Uterus (tissue), 3 donors: ENCODE measurements at regions not wholly inside any gene's neighbourhood (a gene's known extent, or its start where the extent isn't known, plus 50 kb on each side); places are given as distances from the start of the nearest gene placed in this dataset.

Source experiments
- DNase-seq, 2 donors: peaks; one replicate each; pipeline ENCODE4 v3.0.0-alpha.2; 2019 to 2020
- H3K27ac ChIP-seq, 2 donors: fragments of 200-600 bp; sonication (generic); 1 replicate in 1 of 2; 2 replicates in 1 of 2; pipeline ENCODE4 v1.5.1; 2016 to 2018
- H3K27me3 ChIP-seq, 2 donors: fragments of 200-600 bp; sonication (generic); one replicate each; pipeline ENCODE4 v1.5.1; 2018 to 2019; ENCODE audit warnings: control low read depth in 1 of 2
- H3K36me3 ChIP-seq, 2 donors: fragments of 200-600 bp; sonication (generic); one replicate each; pipeline ENCODE4 v1.5.1; 2019; ENCODE audit warnings: control low read depth in 1 of 2
- H3K4me1 ChIP-seq, 2 donors: fragments of 200-600 bp; sonication (generic); one replicate each; pipeline ENCODE4 v1.5.1; 2018 to 2019; ENCODE audit warnings: control low read depth in 1 of 2
- H3K4me3 ChIP-seq, 2 donors: fragments of 200-600 bp; sonication (generic); 1 replicate in 1 of 2; 2 replicates in 1 of 2; pipeline ENCODE4 v1.5.1; 2018 to 2019; ENCODE audit warnings: mild to moderate bottlenecking in 1 of 2
- H3K9me3 ChIP-seq, 2 donors: fragments of 200-600 bp; sonication (generic); one replicate each; pipeline ENCODE4 v1.5.1; 2019; ENCODE audit warnings: control low read depth in 1 of 2
- CTCF ChIP-seq, 4 experiments: fragments of 200-600 bp in 2 of 4; fragments of 450-650 bp in 2 of 4; sonication (generic) in 2 of 4; IDR thresholded peaks; one replicate each; pipeline ENCODE4 v1.5.1; 2016 to 2019; ENCODE audit warnings: antibody characterized with exemption in 4 of 4, mild to moderate bottlenecking in 2 of 4, moderate library complexity in 1 of 4
- POLR2A ChIP-seq, 2 donors: fragments of 450-650 bp; IDR thresholded peaks; one replicate each; pipeline ENCODE4 v1.6.1; 2016; ENCODE audit warnings: antibody characterized with exemption in 2 of 2, mild to moderate bottlenecking in 1 of 2, moderate library complexity in 1 of 2
- intact Hi-C: fragments of 100-400 bp; cut with DNase I; formaldehyde crosslinking; loops from one replicate; pipeline ENCODE4 v1.15.1; 2023; ENCODE audit warnings: low total_unique reads
- donor health status: DM: yes; HTN: yes; CAD: no.

GRCh38 chr4:130214268-130214667 is 1118.3 kb downstream of the C4orf33 start:
- intact Hi-C loops = no loop called here
- no peaks in the 10 kb centered on the region for H3K4me1 ChIP-seq
- TF ChIP-seq CTCF (IDR thresholded peaks at IDR 0.05) = no peak
- no peak for TF ChIP-seq POLR2A (IDR thresholded peaks at IDR 0.05)
- DNase-seq = no peak
- no peaks in the 10 kb centered on the region for H3K27me3 ChIP-seq
- H3K36me3 ChIP-seq = no peaks in the 10 kb centered on the region
- H3K27ac ChIP-seq = no peak overlapping the region
- no peaks in the 10 kb centered on the region for H3K9me3 ChIP-seq
- no peak overlapping the region for H3K4me3 ChIP-seq

- Histone ChIP-seq H3K9me3 (no peaks in the 10 kb centered on the region), H3K4me3 (no peak overlapping the region), H3K4me1 (no peaks in the 10 kb centered on the region), H3K36me3 (no peaks in the 10 kb centered on the region), H3K27me3 (no peaks in the 10 kb centered on the region), H3K27ac (no peak overlapping the region)
- intact Hi-C loops = no loop called here
- no peak for DNase-seq
- TF ChIP-seq CTCF (IDR thresholded peaks at IDR 0.05) (no peak), POLR2A (IDR thresholded peaks at IDR 0.05) (no peak)
Measured at GRCh38 chr4:130233377-130234047, 1137.6 kb downstream of the C4orf33 start.

GRCh38 chr4:130238121-130238520 is 1142.2 kb downstream of the C4orf33 start:
- intact Hi-C loops = no loop called here
- no peak for TF ChIP-seq POLR2A (IDR thresholded peaks at IDR 0.05)
- TF ChIP-seq CTCF (IDR thresholded peaks at IDR 0.05) = no peak
- H3K27ac ChIP-seq = no peak overlapping the region
- H3K4me3 ChIP-seq = no peak overlapping the region
- H3K27me3 ChIP-seq = no peaks in the 10 kb centered on the region
- no peak for DNase-seq
- no peaks in the 10 kb centered on the region for H3K9me3 ChIP-seq
- H3K4me1 ChIP-seq = no peaks in the 10 kb centered on the region
- H3K36me3 ChIP-seq = no peaks in the 10 kb centered on the region

- DNase-seq = no peak
- Histone ChIP-seq H3K9me3 (no peaks in the 10 kb centered on the region), H3K4me1 (no peaks in the 10 kb centered on the region), H3K4me3 (no peak overlapping the region), H3K27ac (no peak overlapping the region), H3K36me3 (no peaks in the 10 kb centered on the region), H3K27me3 (no peaks in the 10 kb centered on the region)
- intact Hi-C loops = no loop called here
- TF ChIP-seq POLR2A (IDR thresholded peaks at IDR 0.05) = no peak
Measured at GRCh38 chr4:130249002-130249401, 1153.0 kb downstream of the C4orf33 start.

GRCh38 chr4:130257271-130257670 is 1161.3 kb downstream of the C4orf33 start:
- no peaks in the 10 kb centered on the region for H3K9me3 ChIP-seq
- H3K36me3 ChIP-seq = no peaks in the 10 kb centered on the region
- no peaks in the 10 kb centered on the region for H3K4me1 ChIP-seq
- intact Hi-C loops = no loop called here
- TF ChIP-seq POLR2A (IDR thresholded peaks at IDR 0.05) (no peak), CTCF (IDR thresholded peaks at IDR 0.05) (no peak)
- H3K4me3 ChIP-seq = no peak overlapping the region
- no peak overlapping the region for H3K27ac ChIP-seq
- DNase-seq = no peak
- no peaks in the 10 kb centered on the region for H3K27me3 ChIP-seq

GRCh38 chr4:130266814-130267213 is 1170.9 kb downstream of the C4orf33 start:
- Histone ChIP-seq H3K27ac (no peak overlapping the region), H3K9me3 (no peaks in the 10 kb centered on the region), H3K4me3 (no peak overlapping the region), H3K27me3 (no peaks in the 10 kb centered on the region), H3K36me3 (no peaks in the 10 kb centered on the region), H3K4me1 (no peaks in the 10 kb centered on the region)
- intact Hi-C loops = no loop called here
- TF ChIP-seq CTCF (IDR thresholded peaks at IDR 0.05) (no peak), POLR2A (IDR thresholded peaks at IDR 0.05) (no peak)
- DNase-seq = no peak
